GM10847 (cell line): ENCODE measurements at regions not wholly inside any gene's neighbourhood (a gene's known extent, or its start where the extent isn't known, plus 50 kb on each side); places are given as distances from the start of the nearest gene placed in this dataset.

Experiments
- POLR2A ChIP-seq: IDR thresholded peaks from 2 replicates; pipeline ENCODE4 v1.6.1; 2011; ENCODE audit not compliant: insufficient read length; ENCODE audit errors: extremely low read depth

GRCh38 chr1:234913278-234913649, 215.4 kb downstream of the TOMM20 start:
- TF ChIP-seq POLR2A, result no peak

- no peak for TF ChIP-seq POLR2A
Measured at GRCh38 chr1:234912548-234913277, 215.9 kb downstream of the TOMM20 start.

GRCh38 chr1:234911787-234912186, 216.8 kb downstream of the TOMM20 start:
- no peak for TF ChIP-seq POLR2A

GRCh38 chr1:234909851-234910250, 218.8 kb downstream of the TOMM20 start:
- no peak for TF ChIP-seq POLR2A

GRCh38 chr1:234909307-234909810, 219.3 kb downstream of the TOMM20 start:
- TF ChIP-seq POLR2A, result no peak

- TF ChIP-seq POLR2A, result no peak
Measured at GRCh38 chr1:234908571-234908970, 220.1 kb downstream of the TOMM20 start.

GRCh38 chr1:234907940-234908405, 220.7 kb downstream of the TOMM20 start:
- no peak for TF ChIP-seq POLR2A

GRCh38 chr1:234907208-234907939, 221.3 kb downstream of the TOMM20 start:
- TF ChIP-seq POLR2A, result no peak

- no peak for TF ChIP-seq POLR2A
Measured at GRCh38 chr1:234906654-234907053, 222.0 kb downstream of the TOMM20 start.

GRCh38 chr1:234902774-234903547, 225.7 kb downstream of the TOMM20 start:
- TF ChIP-seq POLR2A, result no peak

GRCh38 chr1:234901491-234902049, 227.1 kb downstream of the TOMM20 start:
- TF ChIP-seq POLR2A, result no peak

GRCh38 chr1:234900595-234900994, 228.0 kb downstream of the TOMM20 start:
- no peak for TF ChIP-seq POLR2A

GRCh38 chr1:234899730-234900072, 228.9 kb downstream of the TOMM20 start:
- no peak for TF ChIP-seq POLR2A

- no peak for TF ChIP-seq POLR2A
Measured at GRCh38 chr1:234899041-234899729, 229.5 kb downstream of the TOMM20 start.

GRCh38 chr1:234898455-234899033, 230.1 kb downstream of the TOMM20 start:
- TF ChIP-seq POLR2A, result no peak
